CD14-positive monocyte (primary cell): ENCODE measurements at regions not wholly inside any gene's neighbourhood (a gene's known extent, or its start where the extent isn't known, plus 50 kb on each side); places are given as distances from the start of the nearest gene placed in this dataset.
"Not testable (repeated sequence)": the region's sequence is repeated elsewhere in the genome, so short reads cannot be mapped to it uniquely, and the experiment has no call there.

Experiments
- DNase-seq, 3 donors: peaks; one replicate each; pipeline ENCODE4 v3.0.0-alpha.2; 2011 to 2022
- H2AFZ ChIP-seq: 2 replicates; pipeline ENCODE4 v1.6.0; 2012; ENCODE audit warnings: mild to moderate bottlenecking, low read depth, low read length, inconsistent platforms; ENCODE audit not compliant: insufficient read depth, poor library complexity, severe bottlenecking
- H3K27ac ChIP-seq, 2 donors: 1 replicate in 1 of 2; 2 replicates in 1 of 2; pipeline ENCODE4 v1.5.1; 2012 to 2013; ENCODE audit warnings: low read length in 2 of 2, control low read depth in 1 of 2, inconsistent platforms in 1 of 2, low read depth in 1 of 2, mild to moderate bottlenecking in 1 of 2
- H3K27me3 ChIP-seq, 2 donors: one replicate each; pipeline versions ENCODE4 v1.6.0 to v1.6.1; 2011 to 2013; ENCODE audit warnings: low read length in 2 of 2; ENCODE audit not compliant: control insufficient read depth in 2 of 2, insufficient read depth in 2 of 2
- H3K36me3 ChIP-seq, 2 donors: replicated peaks in 1 of 2; 1 replicate in 1 of 2; 2 replicates in 1 of 2; pipeline versions ENCODE4 v1.5.1 to v1.6.1; 2012 to 2013; ENCODE audit warnings: low read length in 2 of 2, control low read depth in 1 of 2, inconsistent platforms in 1 of 2, mild to moderate bottlenecking in 1 of 2; ENCODE audit not compliant: insufficient read depth in 2 of 2, control insufficient read depth in 1 of 2
- H3K4me1 ChIP-seq, 2 donors: 1 replicate in 1 of 2; 2 replicates in 1 of 2; pipeline versions ENCODE4 v1.5.1 to v1.6.1; 2012 to 2013; ENCODE audit warnings: low read length in 2 of 2, control low read depth in 1 of 2, inconsistent platforms in 1 of 2, mild to moderate bottlenecking in 1 of 2, moderate library complexity in 1 of 2; ENCODE audit not compliant: insufficient read depth in 2 of 2, control insufficient read depth in 1 of 2
- H3K4me2 ChIP-seq: replicated peaks from 2 replicates; pipeline ENCODE3; 2012; ENCODE audit warnings: low read length, moderate library complexity, mild to moderate bottlenecking; ENCODE audit not compliant: poor library complexity, severe bottlenecking; ENCODE audit errors: extremely low read depth
- H3K4me3 ChIP-seq, 3 experiments: fragments of 200-600 bp in 1 of 3; sonication (generic) in 1 of 3; replicated peaks in 1 of 3; 1 replicate in 2 of 3; 2 replicates in 1 of 3; pipeline ENCODE4 v1.5.1; 2011 to 2013; ENCODE audit warnings: low read length in 3 of 3, mild to moderate bottlenecking in 3 of 3, control low read depth in 2 of 3, low read depth in 2 of 3, inconsistent platforms in 1 of 3, moderate library complexity in 1 of 3
- H3K79me2 ChIP-seq: 2 replicates; pipeline ENCODE4 v1.6.0; 2012; ENCODE audit warnings: mild to moderate bottlenecking, control low read depth, inconsistent platforms, low read length, moderate library complexity; ENCODE audit not compliant: insufficient read depth
- H3K9ac ChIP-seq: 2 replicates; pipeline ENCODE4 v1.6.0; 2017; ENCODE audit warnings: low read length, mild to moderate bottlenecking; ENCODE audit not compliant: insufficient read depth, poor library complexity, severe bottlenecking
- H3K9me3 ChIP-seq, 2 donors: replicated peaks in 1 of 2; 1 replicate in 1 of 2; 2 replicates in 1 of 2; pipeline versions ENCODE4 v1.5.1 to v1.6.1; 2012 to 2013; ENCODE audit warnings: low read length in 2 of 2, control low read depth in 1 of 2; ENCODE audit not compliant: control insufficient read depth in 1 of 2, insufficient read depth in 1 of 2
- H4K20me1 ChIP-seq: 2 replicates; pipeline ENCODE4 v1.6.0; 2012; ENCODE audit warnings: mild to moderate bottlenecking, low read length, control low read depth, moderate library complexity; ENCODE audit not compliant: insufficient read depth
- H3K27ac Mint-ChIP-seq, 7 donors: one replicate each; pipeline ENCODE4 v1.8.0; 2020; ENCODE audit warnings: mild to moderate bottlenecking in 7 of 7, mixed read lengths in 7 of 7, moderate library complexity in 6 of 7, inconsistent platforms in 2 of 7
- H3K27me3 Mint-ChIP-seq, 3 donors: one replicate each; pipeline ENCODE4 v1.8.0; 2021 to 2022; ENCODE audit warnings: low read depth in 3 of 3, mild to moderate bottlenecking in 3 of 3, mixed read lengths in 3 of 3, moderate library complexity in 3 of 3, inconsistent platforms in 1 of 3
- H3K36me3 Mint-ChIP-seq, 2 donors: one replicate each; pipeline ENCODE4 v1.8.0; 2020; ENCODE audit warnings: mixed read lengths in 2 of 2, inconsistent platforms in 1 of 2, mild to moderate bottlenecking in 1 of 2
- H3K4me1 Mint-ChIP-seq: one replicate; pipeline ENCODE4 v1.8.0; 2020; ENCODE audit warnings: mild to moderate bottlenecking, mixed read lengths
- H3K4me3 Mint-ChIP-seq, 2 donors: one replicate each; pipeline ENCODE4 v1.8.0; 2020; ENCODE audit warnings: mild to moderate bottlenecking in 2 of 2, mixed read lengths in 2 of 2, moderate library complexity in 1 of 2
- H3K9me3 Mint-ChIP-seq, 7 donors: one replicate each; pipeline ENCODE4 v1.8.0; 2020 to 2022; ENCODE audit warnings: mixed read lengths in 7 of 7, mild to moderate bottlenecking in 6 of 7, moderate library complexity in 6 of 7, inconsistent platforms in 2 of 7
- WGBS: methylation state at CpG from one replicate; pipeline ENCODE4 v1.1.5; 2013; ENCODE audit warnings: missing lambda C conversion rate; ENCODE audit not compliant: insufficient coverage; 5-methylcytosine and 5-hydroxymethylcytosine counted together
- intact Hi-C, 2 donors: fragments of 100-400 bp; cut with micrococcal nuclease; formaldehyde crosslinking; loops; one replicate each; pipeline versions ENCODE4 v1.15.0 to v1.15.1; 2023
- TF ChIP-seq, protein P1 (sequence below): fragments of 200-600 bp; IDR thresholded peaks from one replicate; pipeline ENCODE4 v1.8.0; 2022; ENCODE audit warnings: antibody characterized with exemption, mild to moderate bottlenecking

DNA sequence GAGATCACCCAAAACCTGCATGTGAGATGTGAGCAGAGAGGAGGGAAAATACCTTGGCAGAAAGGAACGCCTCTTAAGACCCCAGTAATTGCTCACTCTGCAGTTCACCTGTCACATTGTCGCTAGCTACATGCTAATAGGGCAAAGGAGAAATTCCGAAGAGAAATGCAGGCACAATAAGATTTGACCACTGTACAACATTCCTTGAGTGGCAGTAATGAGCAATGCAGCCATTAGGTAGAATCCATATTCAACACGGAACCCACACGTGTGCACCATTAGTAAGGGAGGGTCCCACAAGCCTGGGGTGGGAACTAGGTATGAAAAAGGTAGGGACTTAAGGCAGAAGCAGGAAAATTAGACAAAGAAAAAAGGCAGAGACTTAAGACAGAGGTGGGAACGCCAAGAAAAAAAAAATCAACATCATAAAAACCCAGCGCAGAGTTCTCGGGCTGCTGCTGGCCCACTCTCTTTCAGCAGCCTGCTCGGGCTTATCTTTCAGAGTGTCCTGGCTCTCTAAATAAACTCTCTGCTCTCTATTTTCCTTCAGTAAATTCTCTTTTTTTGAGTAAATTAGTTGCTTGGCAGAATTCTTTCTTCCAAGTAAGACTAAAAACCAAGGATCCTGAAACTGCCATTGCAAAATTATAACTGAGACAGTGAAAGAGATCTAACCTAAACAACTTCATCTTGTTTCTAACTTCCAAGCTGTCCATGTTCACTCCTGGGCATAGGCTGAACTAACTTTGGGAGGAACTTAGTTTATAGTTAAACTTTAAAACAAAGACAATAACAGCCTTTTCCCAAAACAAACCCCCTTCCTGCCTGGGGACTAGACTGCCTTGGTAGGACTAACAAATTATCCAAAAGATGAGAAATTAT is 116.5 kb downstream of the CD24 start:
- H3K4me3 Mint-ChIP-seq = no peak overlapping the region
- peaks cover 0 to 8% (median 4%) of the 10 kb centered on the region in 3 donors for H3K27me3 Mint-ChIP-seq
- no peaks in the 10 kb centered on the region for H3K36me3 ChIP-seq
- TF ChIP-seq, protein P1, sequence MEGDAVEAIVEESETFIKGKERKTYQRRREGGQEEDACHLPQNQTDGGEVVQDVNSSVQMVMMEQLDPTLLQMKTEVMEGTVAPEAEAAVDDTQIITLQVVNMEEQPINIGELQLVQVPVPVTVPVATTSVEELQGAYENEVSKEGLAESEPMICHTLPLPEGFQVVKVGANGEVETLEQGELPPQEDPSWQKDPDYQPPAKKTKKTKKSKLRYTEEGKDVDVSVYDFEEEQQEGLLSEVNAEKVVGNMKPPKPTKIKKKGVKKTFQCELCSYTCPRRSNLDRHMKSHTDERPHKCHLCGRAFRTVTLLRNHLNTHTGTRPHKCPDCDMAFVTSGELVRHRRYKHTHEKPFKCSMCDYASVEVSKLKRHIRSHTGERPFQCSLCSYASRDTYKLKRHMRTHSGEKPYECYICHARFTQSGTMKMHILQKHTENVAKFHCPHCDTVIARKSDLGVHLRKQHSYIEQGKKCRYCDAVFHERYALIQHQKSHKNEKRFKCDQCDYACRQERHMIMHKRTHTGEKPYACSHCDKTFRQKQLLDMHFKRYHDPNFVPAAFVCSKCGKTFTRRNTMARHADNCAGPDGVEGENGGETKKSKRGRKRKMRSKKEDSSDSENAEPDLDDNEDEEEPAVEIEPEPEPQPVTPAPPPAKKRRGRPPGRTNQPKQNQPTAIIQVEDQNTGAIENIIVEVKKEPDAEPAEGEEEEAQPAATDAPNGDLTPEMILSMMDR = no peak
- intact Hi-C loops = no loop called here
- H2AFZ ChIP-seq = no peak overlapping the region
- peaks cover 19 to 28% (median 22%) of the 10 kb centered on the region in 7 donors for H3K9me3 Mint-ChIP-seq
- H3K27ac ChIP-seq = no peak overlapping the region
- H3K4me1 Mint-ChIP-seq = no peaks in the 10 kb centered on the region
- no peak overlapping the region for H3K4me3 ChIP-seq
- no peak overlapping the region for H3K27ac Mint-ChIP-seq
- no peak overlapping the region for H3K9ac ChIP-seq
- no peaks in the 10 kb centered on the region for H3K27me3 ChIP-seq
- H3K79me2 ChIP-seq = no peaks in the 10 kb centered on the region
- H4K20me1 ChIP-seq = no peaks in the 10 kb centered on the region
- no peak overlapping the region for H3K4me2 ChIP-seq
- 84% methylated on average over 2 of the region's 9 CpGs for WGBS
- DNase-seq = no peak
- no peaks in the 10 kb centered on the region for H3K36me3 Mint-ChIP-seq
- H3K4me1 ChIP-seq = no peaks in the 10 kb centered on the region
- peaks cover 0 to 22% of the 10 kb centered on the region in 2 donors for H3K9me3 ChIP-seq

DNA sequence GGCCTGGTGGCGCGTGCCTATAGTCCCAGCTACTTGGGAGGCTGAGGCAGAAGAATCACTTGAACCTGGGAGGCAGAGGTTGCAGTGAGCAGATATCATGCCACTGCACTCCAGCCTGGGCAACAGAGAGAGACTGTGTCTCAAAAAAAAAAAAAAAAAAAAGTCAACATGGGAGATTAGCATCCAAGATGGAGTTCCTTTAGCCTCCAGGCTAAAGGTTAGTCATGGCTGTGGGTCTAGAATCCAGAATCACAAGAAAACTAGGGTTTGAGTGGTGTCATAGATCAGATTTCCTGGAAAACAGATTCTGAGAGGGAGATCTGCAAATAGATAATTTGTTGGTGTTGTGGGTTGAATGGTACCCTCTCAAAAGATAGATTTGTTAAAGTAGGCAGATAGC is 117.2 kb downstream of the CD24 start:
- H3K4me2 ChIP-seq, H3K36me3 Mint-ChIP-seq, H3K4me3 Mint-ChIP-seq, DNase-seq, H3K27ac ChIP-seq, H4K20me1 ChIP-seq, H3K4me3 ChIP-seq, H3K27me3 ChIP-seq, H2AFZ ChIP-seq, H3K27me3 Mint-ChIP-seq, H3K27ac Mint-ChIP-seq, H3K36me3 ChIP-seq, H3K4me1 Mint-ChIP-seq, H3K4me1 ChIP-seq, H3K79me2 ChIP-seq, H3K9ac ChIP-seq, intact Hi-C loops: not testable (repeated sequence)
- peaks cover 0 to 18% of the 10 kb centered on the region in 2 donors for H3K9me3 ChIP-seq
- WGBS = no CpG with 5 or more reads among the region's 2 CpGs
- peaks cover 18 to 26% (median 20%) of the 10 kb centered on the region in 7 donors for H3K9me3 Mint-ChIP-seq
